NCI-H128 (cell line): ENCODE measurements at regions not wholly inside any gene's neighbourhood (a gene's known extent, or its start where the extent isn't known, plus 50 kb on each side); places are given as distances from the start of the nearest gene placed in this dataset.
"Not testable (repeated sequence)": the region's sequence is repeated elsewhere in the genome, so short reads cannot be mapped to it uniquely, and the experiment has no call there.

Source experiments
- DNase-seq: peaks from one replicate; lab custom pipeline; 2025; ENCODE audit not compliant: unreplicated experiment; lab: John Stamatoyannopoulos, UW

GRCh38 chr5:8528106-8528505 lies 659.2 kb downstream of the MTRR start:
- DNase-seq = no peak

- no peak for DNase-seq
These were observed 669.9 kb downstream of the MTRR start for GRCh38 chr5:8538821-8539220.

- DNase-seq = no peak
These were observed 671.4 kb downstream of the MTRR start for GRCh38 chr5:8540317-8540716.

GRCh38 chr5:8550921-8551320 lies 682.0 kb downstream of the MTRR start:
- no peak for DNase-seq

GRCh38 chr5:8553364-8553763 lies 684.4 kb downstream of the MTRR start:
- DNase-seq = no peak

GRCh38 chr5:8557728-8558127 lies 688.8 kb downstream of the MTRR start:
- no peak for DNase-seq

- no peak for DNase-seq
These were observed 691.8 kb downstream of the MTRR start for GRCh38 chr5:8560776-8561175.

- DNase-seq = no peak
These were observed 692.4 kb downstream of the MTRR start for GRCh38 chr5:8561224-8561840.

- no peak for DNase-seq
These were observed 692.9 kb downstream of the MTRR start for GRCh38 chr5:8561854-8562253.

- not testable (repeated sequence) for DNase-seq
These were observed 694.6 kb downstream of the MTRR start for GRCh38 chr5:8563540-8563939.

- DNase-seq = no peak
These were observed 699.9 kb downstream of the MTRR start for GRCh38 chr5:8568858-8569257.

- DNase-seq = no peak
These were observed 701.6 kb downstream of the MTRR start for GRCh38 chr5:8570528-8570927.

GRCh38 chr5:8576178-8576577 lies 707.2 kb downstream of the MTRR start:
- DNase-seq = no peak

GRCh38 chr5:8577792-8578191 lies 708.8 kb downstream of the MTRR start:
- DNase-seq = no peak

- DNase-seq = no peak
These were observed 711.4 kb downstream of the MTRR start for GRCh38 chr5:8580298-8580697.

- no peak for DNase-seq
These were observed 712.1 kb downstream of the MTRR start for GRCh38 chr5:8581047-8581446.

GRCh38 chr5:8585230-8586018 lies 716.5 kb downstream of the MTRR start:
- DNase-seq = no peak

- DNase-seq = no peak
These were observed 722.0 kb downstream of the MTRR start for GRCh38 chr5:8590959-8591358.

- DNase-seq = no peak
These were observed 729.4 kb downstream of the MTRR start for GRCh38 chr5:8598356-8598755.

GRCh38 chr5:8598996-8599395 lies 730.0 kb downstream of the MTRR start:
- no peak for DNase-seq

GRCh38 chr5:8600843-8601242 lies 731.9 kb downstream of the MTRR start:
- DNase-seq = no peak

GRCh38 chr5:8601831-8602354 lies 732.9 kb downstream of the MTRR start:
- no peak for DNase-seq

GRCh38 chr5:8606231-8606630 lies 737.3 kb downstream of the MTRR start:
- DNase-seq = no peak
